ENCODE measurements at regions not wholly inside any gene's neighbourhood (a gene's known extent, or its start where the extent isn't known, plus 50 kb on each side); places are given as distances from the start of the nearest gene placed in this dataset.
"Not testable (repeated sequence)": the region's sequence is repeated elsewhere in the genome, so short reads cannot be mapped to it uniquely, and the experiment has no call there.

DNA sequence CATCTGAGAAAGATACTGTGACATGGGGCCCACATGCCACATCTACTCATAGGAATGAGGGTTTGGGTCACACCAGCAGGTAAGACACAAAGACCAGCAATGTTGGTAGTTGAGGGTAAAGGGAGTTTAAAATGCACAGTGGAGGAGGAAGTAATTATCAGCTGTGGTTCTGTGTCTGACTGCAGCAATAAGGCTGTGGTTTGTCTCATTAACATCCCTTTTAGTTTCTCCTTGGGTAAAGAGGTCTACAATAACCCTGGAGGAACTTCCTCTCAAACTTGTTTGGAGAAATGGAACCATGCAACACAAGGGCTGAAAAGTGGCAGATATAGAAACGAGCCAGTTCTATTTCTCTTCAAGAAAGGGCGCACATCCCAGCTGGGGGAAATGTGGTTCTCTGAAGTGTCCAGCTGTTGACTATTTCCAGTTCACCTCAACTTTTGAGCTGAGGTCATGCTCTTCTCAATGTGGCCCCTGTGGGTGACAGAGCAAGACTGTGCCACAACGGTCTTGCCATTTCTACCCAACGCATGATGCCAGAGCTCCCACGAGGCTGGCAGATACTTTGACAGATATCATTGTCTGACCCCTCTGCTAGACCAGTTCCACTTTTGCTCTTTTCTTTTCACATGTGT, 234.3 kb downstream of the SQOR start:
- TF ChIP-seq MYC (IDR thresholded peaks at IDR 0.05; ENCODE audit: low read depth, low read length) (no peak), POLR2A (IDR thresholded peaks at IDR 0.05; ENCODE audit: extremely low read depth, insufficient read length) (no peak)
- TF ChIP-seq, protein P1, sequence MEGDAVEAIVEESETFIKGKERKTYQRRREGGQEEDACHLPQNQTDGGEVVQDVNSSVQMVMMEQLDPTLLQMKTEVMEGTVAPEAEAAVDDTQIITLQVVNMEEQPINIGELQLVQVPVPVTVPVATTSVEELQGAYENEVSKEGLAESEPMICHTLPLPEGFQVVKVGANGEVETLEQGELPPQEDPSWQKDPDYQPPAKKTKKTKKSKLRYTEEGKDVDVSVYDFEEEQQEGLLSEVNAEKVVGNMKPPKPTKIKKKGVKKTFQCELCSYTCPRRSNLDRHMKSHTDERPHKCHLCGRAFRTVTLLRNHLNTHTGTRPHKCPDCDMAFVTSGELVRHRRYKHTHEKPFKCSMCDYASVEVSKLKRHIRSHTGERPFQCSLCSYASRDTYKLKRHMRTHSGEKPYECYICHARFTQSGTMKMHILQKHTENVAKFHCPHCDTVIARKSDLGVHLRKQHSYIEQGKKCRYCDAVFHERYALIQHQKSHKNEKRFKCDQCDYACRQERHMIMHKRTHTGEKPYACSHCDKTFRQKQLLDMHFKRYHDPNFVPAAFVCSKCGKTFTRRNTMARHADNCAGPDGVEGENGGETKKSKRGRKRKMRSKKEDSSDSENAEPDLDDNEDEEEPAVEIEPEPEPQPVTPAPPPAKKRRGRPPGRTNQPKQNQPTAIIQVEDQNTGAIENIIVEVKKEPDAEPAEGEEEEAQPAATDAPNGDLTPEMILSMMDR (IDR thresholded peaks at IDR 0.05; ENCODE audit: low read depth, low read length): no peak
- TF ChIP-seq, protein P2, sequence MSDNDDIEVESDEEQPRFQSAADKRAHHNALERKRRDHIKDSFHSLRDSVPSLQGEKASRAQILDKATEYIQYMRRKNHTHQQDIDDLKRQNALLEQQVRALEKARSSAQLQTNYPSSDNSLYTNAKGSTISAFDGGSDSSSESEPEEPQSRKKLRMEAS (IDR thresholded peaks at IDR 0.05; ENCODE audit: low read depth, low read length): no peak
- H3K4me3 ChIP-seq (ENCODE audit: low read depth, low read length): no peak overlapping the region
- peak; percentile 63 for DNase-seq (ENCODE audit: low read depth)

DNA sequence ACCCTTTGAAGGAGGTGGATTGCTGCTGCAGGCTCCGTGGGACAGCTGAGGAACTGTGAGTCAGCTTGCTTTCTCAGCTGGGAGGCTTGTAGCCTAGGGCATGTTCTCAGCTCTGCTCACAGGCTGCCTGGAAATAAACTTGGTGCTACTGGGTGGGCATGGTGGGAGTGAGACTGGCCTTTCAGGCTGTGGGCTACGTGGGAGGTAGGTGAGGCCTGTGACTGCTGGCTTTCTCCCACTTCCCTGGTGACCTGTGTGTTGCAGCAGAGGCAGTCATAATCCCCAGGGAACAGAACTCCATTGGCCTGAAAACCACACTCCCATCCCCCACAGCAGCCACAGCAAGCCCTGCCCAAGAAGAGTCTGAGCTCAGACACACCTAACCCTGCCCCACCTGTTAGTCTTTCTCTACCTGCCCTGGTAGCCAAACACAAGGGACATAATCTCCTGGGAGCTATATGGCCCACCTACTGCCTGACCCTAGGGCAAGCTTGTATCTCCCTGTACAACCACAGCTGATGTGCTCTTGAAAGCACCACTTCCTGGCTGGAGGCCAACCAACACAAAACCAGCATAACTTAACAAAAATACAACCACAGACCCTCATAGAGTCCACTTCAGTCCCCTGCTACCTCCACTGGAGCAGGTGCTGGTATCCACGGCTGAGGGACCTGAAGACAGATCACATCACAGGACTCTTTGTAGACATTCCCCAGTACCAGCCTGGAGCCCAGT, 236.5 kb downstream of the SQOR start:
- TF ChIP-seq POLR2A (IDR thresholded peaks at IDR 0.05; ENCODE audit: extremely low read depth, insufficient read length): no peak
- no peak for TF ChIP-seq MYC (IDR thresholded peaks at IDR 0.05; ENCODE audit: low read depth, low read length)
- TF ChIP-seq, protein P2 (IDR thresholded peaks at IDR 0.05; ENCODE audit: low read depth, low read length): no peak
- TF ChIP-seq, protein P1 (IDR thresholded peaks at IDR 0.05; ENCODE audit: low read depth, low read length): no peak
- no peak for DNase-seq (ENCODE audit: low read depth)
- H3K4me3 ChIP-seq (ENCODE audit: low read depth, low read length): no peak overlapping the region

DNA sequence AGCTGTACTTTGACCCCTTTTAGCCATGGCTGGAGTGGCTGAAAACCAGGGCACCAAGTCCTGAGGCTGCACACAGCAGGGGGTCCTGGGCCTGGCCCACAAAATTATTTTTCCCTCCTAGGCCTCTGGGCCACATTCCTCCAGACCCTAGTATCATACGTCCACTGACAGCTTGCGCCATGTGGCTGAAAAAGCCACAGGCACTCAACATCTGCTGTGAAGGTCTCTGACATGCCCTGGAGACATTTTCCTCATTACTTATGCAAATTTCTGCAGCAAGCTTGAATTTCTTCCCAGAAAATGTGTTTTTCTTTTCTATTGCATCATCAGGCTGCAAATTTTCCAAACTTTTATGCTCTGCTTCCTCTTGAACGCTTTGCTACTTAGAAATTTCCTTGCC, 239.0 kb downstream of the SQOR start:
- no peak for DNase-seq (ENCODE audit: low read depth)
- no peak overlapping the region for H3K4me3 ChIP-seq (ENCODE audit: low read depth, low read length)
- TF ChIP-seq MYC (IDR thresholded peaks at IDR 0.05; ENCODE audit: low read depth, low read length): no peak
- no peak for TF ChIP-seq POLR2A (IDR thresholded peaks at IDR 0.05; ENCODE audit: extremely low read depth, insufficient read length)
- TF ChIP-seq, protein P2 (IDR thresholded peaks at IDR 0.05; ENCODE audit: low read depth, low read length): no peak
- TF ChIP-seq, protein P1 (IDR thresholded peaks at IDR 0.05; ENCODE audit: low read depth, low read length): no peak

DNA sequence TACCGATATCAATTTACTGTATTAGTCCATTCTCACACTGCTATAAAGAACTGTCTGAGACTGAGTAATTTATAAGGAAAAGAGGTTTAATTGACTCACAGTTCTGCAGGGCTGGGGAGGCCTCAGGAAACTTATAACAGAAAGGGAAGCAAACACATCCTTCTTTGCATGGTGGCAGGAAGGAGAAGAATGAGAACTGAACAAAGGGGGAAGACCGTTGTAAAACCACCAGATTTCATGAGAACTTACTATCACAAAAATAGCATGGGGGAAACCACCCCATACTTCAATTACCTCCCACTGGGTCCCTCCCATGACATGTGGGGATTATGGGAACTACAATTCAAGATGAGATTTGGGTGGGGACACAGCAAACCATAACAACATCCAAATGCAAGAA, 239.7 kb downstream of the SQOR start:
- H3K4me3 ChIP-seq (ENCODE audit: low read depth, low read length): not testable (repeated sequence)

DNA sequence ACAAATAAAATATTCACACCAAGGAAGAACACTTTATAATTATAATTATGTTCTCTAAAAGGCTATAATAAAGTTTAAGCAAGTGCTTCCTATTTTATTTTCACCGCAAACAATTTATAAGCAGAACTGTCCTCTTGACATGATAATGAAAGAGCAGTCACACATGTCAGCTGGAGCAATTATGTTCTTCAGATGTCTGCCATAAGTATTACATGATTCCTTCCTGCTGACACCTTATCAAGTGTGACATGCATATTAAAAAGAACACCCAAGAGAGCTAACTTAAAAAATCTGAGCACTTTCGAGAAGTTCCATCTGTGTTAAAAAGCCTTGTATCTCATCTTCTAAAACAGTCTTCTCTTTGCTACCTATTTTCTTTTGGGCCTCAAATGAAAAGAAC, 249.5 kb downstream of the SQOR start:
- H3K4me3 ChIP-seq (ENCODE audit: low read depth, low read length): no peak overlapping the region
- DNase-seq (ENCODE audit: low read depth): no peak
- no peak for TF ChIP-seq MYC (IDR thresholded peaks at IDR 0.05; ENCODE audit: low read depth, low read length)
- TF ChIP-seq, protein P1 (IDR thresholded peaks at IDR 0.05; ENCODE audit: low read depth, low read length): no peak
- TF ChIP-seq, protein P2 (IDR thresholded peaks at IDR 0.05; ENCODE audit: low read depth, low read length): no peak
- no peak for TF ChIP-seq POLR2A (IDR thresholded peaks at IDR 0.05; ENCODE audit: extremely low read depth, insufficient read length)

More for the DNA sequence above, 239.7 kb downstream of the SQOR start:
- not testable (repeated sequence) for DNase-seq (ENCODE audit: low read depth)

DNA sequence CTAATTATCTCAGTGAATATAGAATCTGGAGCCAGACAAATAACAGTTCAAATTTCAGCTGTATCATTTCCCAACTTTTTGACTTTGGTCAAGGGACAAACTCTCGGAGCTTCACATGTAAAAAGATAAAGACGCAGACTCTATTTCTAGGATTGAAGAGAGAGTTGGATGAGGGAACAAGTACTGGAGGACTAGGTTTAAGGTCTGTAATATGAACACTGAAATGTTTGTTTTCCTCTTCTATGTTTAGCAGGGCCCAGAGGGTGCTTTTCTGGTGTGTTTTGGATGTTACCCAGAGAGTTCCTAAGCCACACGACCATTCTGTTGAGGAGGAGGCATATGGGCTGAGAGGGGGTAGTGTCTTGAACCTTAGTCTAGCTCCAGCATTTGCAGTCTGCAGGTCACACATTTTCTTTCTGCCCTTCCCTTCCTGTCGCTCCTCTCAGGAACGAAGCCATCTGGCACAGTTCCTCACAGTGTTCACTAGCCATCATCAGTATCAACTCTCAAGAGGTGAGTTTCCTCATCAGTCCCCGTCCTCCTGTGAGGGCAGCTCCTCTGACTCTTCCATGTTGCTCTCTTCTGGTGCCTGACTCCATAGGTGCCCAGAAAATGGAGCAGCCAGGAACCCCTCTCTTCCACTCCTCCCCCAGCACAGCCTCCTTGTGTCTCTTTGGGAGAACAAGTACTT, 250.1 kb downstream of the SQOR start:
- DNase-seq (ENCODE audit: low read depth): no peak
- TF ChIP-seq, protein P1 (IDR thresholded peaks at IDR 0.05; ENCODE audit: low read depth, low read length): no peak
- TF ChIP-seq, protein P2 (IDR thresholded peaks at IDR 0.05; ENCODE audit: low read depth, low read length): no peak
- TF ChIP-seq POLR2A (IDR thresholded peaks at IDR 0.05; ENCODE audit: extremely low read depth, insufficient read length): no peak
- no peak for TF ChIP-seq MYC (IDR thresholded peaks at IDR 0.05; ENCODE audit: low read depth, low read length)
- H3K4me3 ChIP-seq (ENCODE audit: low read depth, low read length): no peak overlapping the region
